ENCODE measurements at regions not wholly inside any gene's neighbourhood (a gene's known extent, or its start where the extent isn't known, plus 50 kb on each side); places are given as distances from the start of the nearest gene placed in this dataset.

GRCh38 chr3:117480525-117480924 lies 770.9 kb downstream of the TUSC7 start:
- no peak for DNase-seq

DNA sequence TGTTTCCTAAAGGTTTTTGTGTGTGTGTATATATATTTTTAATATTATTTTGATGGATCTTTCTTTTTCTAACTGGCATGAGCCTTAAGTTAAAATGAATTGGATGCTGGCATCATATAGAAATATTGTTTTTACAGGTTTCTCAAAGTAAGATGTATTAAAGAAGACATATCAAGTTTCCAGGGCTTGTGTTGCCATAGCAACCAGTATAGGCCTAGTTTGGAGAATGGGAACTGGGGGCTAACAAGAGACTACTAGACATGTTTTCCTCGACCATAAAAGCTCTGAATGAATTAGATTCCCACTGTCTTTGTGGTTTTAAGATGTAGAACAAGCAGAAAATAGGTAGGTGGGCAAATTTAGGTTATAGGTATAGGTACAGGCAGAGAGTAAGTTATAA lies 771.4 kb downstream of the TUSC7 start:
- DNase-seq, result no peak

- no peak for DNase-seq
These were observed 774.3 kb downstream of the TUSC7 start for GRCh38 chr3:117483839-117484238.

- no peak for DNase-seq
These were observed 776.3 kb downstream of the TUSC7 start for GRCh38 chr3:117485841-117486240.

- no peak for DNase-seq
These were observed 777.4 kb downstream of the TUSC7 start for GRCh38 chr3:117486719-117487716.

DNA sequence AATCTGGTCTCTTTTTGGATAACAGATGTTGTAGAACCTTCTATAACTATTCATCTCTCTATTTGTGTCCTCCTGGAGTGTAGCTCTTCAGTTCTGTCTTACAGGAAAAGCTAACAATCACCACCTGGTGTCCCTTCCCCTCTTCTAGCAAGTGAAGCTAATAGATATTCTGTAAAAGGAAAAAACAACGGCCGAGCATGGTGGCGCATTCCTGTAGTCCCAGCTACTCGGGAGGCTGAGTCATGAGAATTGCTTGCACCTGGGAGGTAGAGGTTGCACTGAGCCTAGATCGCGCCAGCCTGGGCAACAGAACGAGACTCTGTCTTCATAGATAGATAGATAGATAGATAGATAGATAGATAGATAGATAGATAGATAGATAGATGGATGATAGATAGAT lies 779.4 kb downstream of the TUSC7 start:
- no peak for DNase-seq

DNA sequence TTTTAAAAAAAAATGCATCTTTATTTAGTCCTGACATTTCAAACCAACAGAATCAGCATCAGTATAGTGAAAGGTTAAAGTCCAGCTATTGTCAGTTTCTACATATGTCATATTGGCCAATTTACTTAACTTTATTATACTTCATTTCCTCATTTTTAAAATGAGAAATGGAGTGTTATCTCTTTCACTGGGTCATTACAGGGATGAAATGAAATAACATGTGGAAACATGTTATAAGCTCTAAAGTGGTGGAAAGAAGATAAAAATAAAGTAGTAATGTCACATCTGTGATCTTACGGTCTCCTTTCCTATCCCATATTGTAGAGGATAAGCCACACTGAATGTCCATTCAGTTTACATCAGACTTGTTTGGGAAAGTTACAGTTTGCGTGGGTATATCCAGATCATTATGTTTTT lies 780.1 kb downstream of the TUSC7 start:
- DNase-seq, result no peak

GRCh38 chr3:117490716-117491115 lies 781.1 kb downstream of the TUSC7 start:
- no peak for DNase-seq

- no peak for DNase-seq
These were observed 786.0 kb downstream of the TUSC7 start for GRCh38 chr3:117495620-117496019.

- no peak for DNase-seq
These were observed 789.8 kb downstream of the TUSC7 start for GRCh38 chr3:117499189-117499870.

DNA sequence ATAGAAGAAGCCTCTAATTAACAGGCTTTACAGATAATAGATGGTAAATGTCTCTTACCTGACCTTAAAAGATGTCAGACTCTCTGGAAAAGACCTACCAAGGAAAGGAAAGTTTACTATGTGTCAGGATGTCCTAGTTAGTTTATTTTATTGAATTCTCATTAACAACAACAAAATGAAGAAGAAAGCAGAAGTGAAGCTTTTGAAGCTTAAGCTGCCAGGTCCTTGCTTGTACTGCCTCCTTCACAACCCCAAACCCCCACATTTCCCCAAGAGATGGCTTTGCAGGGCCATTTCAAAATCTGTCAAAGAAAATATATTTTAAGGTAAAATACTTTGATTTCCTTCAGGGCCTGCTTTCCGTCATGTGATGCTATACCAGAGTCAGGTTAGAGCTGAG lies 798.4 kb downstream of the TUSC7 start:
- no peak for DNase-seq

- DNase-seq, result no peak
These were observed 800.3 kb downstream of the TUSC7 start for GRCh38 chr3:117509858-117510257.

- no peak for DNase-seq
These were observed 800.8 kb downstream of the TUSC7 start for GRCh38 chr3:117510396-117510795.

- no peak for DNase-seq
These were observed 803.4 kb downstream of the TUSC7 start for GRCh38 chr3:117512975-117513374.

DNA sequence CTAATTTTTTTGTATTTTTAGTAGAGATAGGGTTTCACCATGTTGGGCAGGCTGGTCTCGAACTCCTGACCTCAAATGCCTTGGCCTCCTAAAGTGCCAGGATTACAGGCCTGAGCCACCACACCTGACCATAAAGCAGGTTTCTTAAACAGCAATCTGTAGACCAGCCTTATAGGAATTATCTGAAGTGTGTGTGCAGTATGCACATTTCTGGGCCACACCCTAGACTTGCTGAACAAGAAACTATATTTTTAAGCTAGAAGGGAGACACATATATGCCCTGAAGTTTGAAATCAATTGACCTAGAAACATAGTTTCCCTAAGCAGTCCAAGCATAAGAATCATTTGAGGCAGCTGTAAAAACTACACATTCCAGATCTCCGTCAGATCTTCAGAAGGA lies 805.7 kb downstream of the TUSC7 start:
- no peak for DNase-seq

- DNase-seq, result no peak
These were observed 808.8 kb downstream of the TUSC7 start for GRCh38 chr3:117518364-117518763.

DNA sequence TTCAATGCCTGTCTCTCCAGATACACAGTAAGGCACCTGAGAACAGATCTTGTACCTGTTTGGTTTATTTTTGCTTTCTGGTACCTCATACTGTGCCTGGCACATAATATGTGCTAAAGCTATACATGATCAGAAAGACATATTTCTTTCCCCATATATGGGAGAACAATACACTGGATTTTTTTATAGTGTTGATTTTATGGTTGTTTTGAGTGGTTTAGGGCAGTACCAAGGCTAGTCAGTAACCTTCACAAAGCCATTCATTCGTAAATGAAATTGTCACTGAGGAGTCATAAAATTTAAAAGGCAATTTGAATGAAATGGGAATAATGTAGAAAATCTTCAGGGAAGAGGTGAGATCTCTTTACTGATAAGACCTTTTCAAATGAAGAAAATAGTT lies 810.2 kb downstream of the TUSC7 start:
- no peak for DNase-seq

DNA sequence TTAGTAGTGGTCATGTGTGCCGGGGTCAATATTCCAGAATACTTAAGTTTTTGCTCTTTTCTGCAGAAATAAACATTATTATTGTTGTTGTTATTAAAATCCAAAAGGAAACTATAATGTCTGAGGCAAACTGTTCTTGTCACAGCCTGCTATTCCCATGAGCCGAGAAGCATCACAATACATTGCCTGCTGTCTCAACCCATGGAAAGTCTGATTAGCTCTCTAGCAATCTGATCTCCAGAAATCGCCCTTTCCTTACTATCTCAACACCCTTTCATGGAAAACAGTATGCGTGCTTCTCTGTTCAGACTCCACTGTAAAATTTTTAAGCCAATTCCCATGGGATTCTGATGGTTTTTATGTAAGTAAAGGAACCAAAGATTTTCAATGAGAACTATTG lies 811.0 kb downstream of the TUSC7 start:
- no peak for DNase-seq

GRCh38 chr3:117523418-117523817 lies 813.8 kb downstream of the TUSC7 start:
- DNase-seq, result no peak

DNA sequence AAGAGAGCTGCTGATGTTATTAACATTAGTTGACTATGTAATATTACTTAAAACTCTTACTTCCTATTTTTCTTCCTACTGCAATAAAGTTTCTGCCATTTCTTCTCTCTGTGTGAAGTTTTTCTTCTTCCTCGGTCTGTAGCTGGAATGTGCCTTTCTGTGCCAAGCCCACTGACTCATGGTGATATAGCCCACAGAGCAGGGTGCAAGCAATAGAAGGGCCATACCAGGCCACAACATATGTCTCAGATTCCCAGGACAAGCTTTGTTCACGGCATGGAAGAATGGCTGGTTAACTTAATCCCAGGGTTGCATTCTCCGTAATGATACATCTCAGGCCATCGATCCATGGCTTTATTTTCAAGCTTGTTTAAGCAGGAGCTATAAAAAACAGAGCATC lies 815.3 kb downstream of the TUSC7 start:
- DNase-seq, result no peak

DNA sequence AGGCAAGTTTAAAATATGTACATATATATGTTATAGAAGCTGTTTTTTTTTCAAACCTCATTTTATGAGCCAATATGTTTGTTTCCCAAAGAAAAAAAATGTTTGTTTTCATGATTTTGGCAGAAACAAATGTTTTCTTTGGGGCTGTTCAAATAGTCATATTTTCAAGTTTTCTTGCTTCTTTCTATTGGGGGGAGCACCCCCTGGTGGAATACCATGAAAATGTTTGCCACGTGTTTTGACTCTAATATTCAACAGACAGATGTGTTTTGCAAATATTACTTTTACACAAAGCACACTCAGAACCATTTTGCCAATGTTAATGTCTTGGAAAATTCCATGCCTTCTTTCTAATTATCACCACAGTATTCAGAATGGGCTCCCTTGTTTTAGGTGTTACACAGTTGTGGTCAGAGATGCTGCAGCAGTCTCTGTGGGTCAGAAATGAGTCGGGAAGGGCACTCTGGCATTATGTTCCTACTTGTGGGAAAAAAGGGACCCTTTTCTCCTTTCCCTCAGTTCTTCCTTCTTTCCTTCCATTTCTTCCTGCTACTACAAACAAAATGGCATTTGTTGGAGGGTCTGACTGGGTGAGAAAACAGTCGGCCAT lies 817.0 kb downstream of the TUSC7 start:
- DNase-seq, result peak; percentile 32

GRCh38 chr3:117527346-117527745 lies 817.8 kb downstream of the TUSC7 start:
- DNase-seq, result no peak

DNA sequence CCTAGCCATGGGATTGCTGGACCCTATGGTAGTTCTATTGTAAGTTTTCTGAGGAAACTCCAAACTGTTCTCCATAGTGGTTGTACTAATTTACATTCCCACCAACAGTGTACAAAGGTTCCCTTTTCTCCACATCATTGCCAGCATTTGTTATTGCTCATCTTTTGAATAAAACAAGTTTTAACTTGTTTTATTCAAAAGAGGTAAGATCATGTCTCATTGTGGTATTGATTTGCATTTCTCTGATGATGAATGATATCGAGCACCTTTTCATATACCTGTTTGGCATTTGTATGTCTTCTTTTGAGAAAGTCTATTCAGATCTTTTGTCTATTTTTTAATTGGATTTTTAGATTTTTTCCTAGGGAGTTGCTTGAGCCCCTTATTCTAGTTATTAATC lies 819.1 kb downstream of the TUSC7 start:
- no peak for DNase-seq

Measured in hindlimb muscle (tissue), 1 donor.